Endothelial cell of umbilical vein (primary cell): ENCODE measurements at regions not wholly inside any gene's neighbourhood (a gene's known extent, or its start where the extent isn't known, plus 50 kb on each side); places are given as distances from the start of the nearest gene placed in this dataset.

ENCODE experiments used
- BruUV-seq: library from RNA; stranded (reverse); fragments of 400-500 nt; replicated peaks from 2 replicates; lab custom pipeline; 2021; lab: Mats Ljungman, UMichigan
- CTCF ChIA-PET: fragments of 300-600, 350-600 bp; sonication (Branson Sonifier 250); formaldehyde crosslinking; loops from one replicate; lab custom pipeline; 2021; ENCODE audit warnings: antibody characterized with exemption, inconsistent platforms; lab: Charles Lee
- POLR2A ChIA-PET: fragments of 300-600, 350-600 bp; sonication (Branson Sonifier 250); formaldehyde crosslinking; loops from one replicate; lab custom pipeline; 2021; ENCODE audit warnings: antibody characterized with exemption, inconsistent platforms; lab: Charles Lee
- DNase-seq: peaks from one replicate; pipeline ENCODE4 v3.0.0-alpha.2; 2011; ENCODE audit warnings: low read depth, low spot score
- FAIRE-seq: peaks from 2 replicates; lab custom pipeline; 2011; peaks lifted over from hg19 to GRCh38; lab: Jason Lieb, UNC
- H2AFZ ChIP-seq: 2 replicates; pipeline ENCODE4 v1.6.0; 2012; ENCODE audit warnings: low read depth, low read length, control low read depth, inconsistent platforms
- H3K27ac ChIP-seq: 2 replicates; pipeline ENCODE4 v1.5.1; 2011; ENCODE audit warnings: low read depth, mild to moderate bottlenecking, control low read depth, low read length, moderate library complexity; ENCODE audit not compliant: insufficient read depth
- H3K27me3 ChIP-seq, 2 experiments: 2 replicates each; pipeline versions ENCODE4 v1.6.0 to v1.6.1; 2011; ENCODE audit warnings: low read length in 2 of 2, mixed read lengths in 1 of 2; ENCODE audit not compliant: control insufficient read depth in 2 of 2, insufficient read depth in 2 of 2
- H3K36me3 ChIP-seq, 2 experiments: 2 replicates in 1 of 2; 3 replicates in 1 of 2; pipeline ENCODE4 v1.5.1; 2011; ENCODE audit warnings: low read length in 2 of 2, mild to moderate bottlenecking in 1 of 2, moderate library complexity in 1 of 2; ENCODE audit not compliant: control insufficient read depth in 2 of 2, insufficient read depth in 2 of 2; ENCODE audit errors: extremely low read depth in 1 of 2
- H3K4me1 ChIP-seq: 3 replicates; pipeline ENCODE4 v1.5.1; 2011; ENCODE audit warnings: mild to moderate bottlenecking, low read length; ENCODE audit not compliant: control insufficient read depth, insufficient read depth; ENCODE audit errors: extremely low read depth
- H3K4me2 ChIP-seq: 2 replicates; pipeline ENCODE4 v1.6.1; 2011; ENCODE audit warnings: low read length, control low read depth, mixed read lengths; ENCODE audit not compliant: insufficient read depth
- H3K4me3 ChIP-seq, 3 experiments: fragments of 200-600 bp in 1 of 3; sonication (generic), shearing (Covaris generic) in 1 of 3; replicated peaks in 1 of 3; 2 replicates each; pipeline ENCODE4 v1.5.1; 2011 to 2016; ENCODE audit warnings: control low read depth in 3 of 3, low read length in 3 of 3, mild to moderate bottlenecking in 2 of 3, inconsistent platforms in 1 of 3, low read depth in 1 of 3, moderate library complexity in 1 of 3; ENCODE audit not compliant: insufficient read depth in 1 of 3
- H3K79me2 ChIP-seq: 2 replicates; pipeline ENCODE4 v1.6.0; 2012; ENCODE audit warnings: low read length, inconsistent platforms; ENCODE audit not compliant: control insufficient read depth, insufficient read depth
- H3K9ac ChIP-seq: replicated peaks from 2 replicates; pipeline ENCODE3; 2011; ENCODE audit warnings: low read length, control low read depth; ENCODE audit not compliant: insufficient read depth; ENCODE audit errors: extremely low read depth
- H3K9me1 ChIP-seq: replicated peaks from 3 replicates; pipeline ENCODE4 v1.6.0; 2011; ENCODE audit warnings: mild to moderate bottlenecking, low read length; ENCODE audit not compliant: control insufficient read depth, insufficient read depth; ENCODE audit errors: extremely low read depth
- H3K9me3 ChIP-seq: replicated peaks from 2 replicates; pipeline ENCODE4 v1.5.1; 2012; ENCODE audit warnings: low read length, inconsistent platforms; ENCODE audit not compliant: control insufficient read depth, insufficient read depth
- H4K20me1 ChIP-seq: replicated peaks from 2 replicates; pipeline ENCODE3; 2011; ENCODE audit warnings: mild to moderate bottlenecking, low read length; ENCODE audit not compliant: control insufficient read depth, insufficient read depth; ENCODE audit errors: extremely low read depth
- CTCF ChIP-seq, 2 donors: IDR thresholded peaks; 1 replicate in 1 of 2; 2 replicates in 1 of 2; pipeline ENCODE4 v1.5.1; 2011; ENCODE audit warnings: low read length in 2 of 2, mild to moderate bottlenecking in 2 of 2, moderate library complexity in 2 of 2, control low read depth in 1 of 2, inconsistent platforms in 1 of 2, low read depth in 1 of 2; ENCODE audit not compliant: insufficient read depth in 1 of 2; ENCODE audit errors: extremely low read depth in 1 of 2
- EZH2 ChIP-seq: IDR thresholded peaks from 2 replicates; pipeline ENCODE4 v1.6.1; 2012; ENCODE audit warnings: borderline replicate concordance, low read depth, mild to moderate bottlenecking, moderate library complexity, low read length, inconsistent platforms; ENCODE audit not compliant: severe bottlenecking
- FOS ChIP-seq: IDR thresholded peaks from 2 replicates; pipeline ENCODE4 v1.6.1; 2011; ENCODE audit warnings: mild to moderate bottlenecking, low read length, moderate library complexity, borderline replicate concordance; ENCODE audit not compliant: insufficient read depth
- GATA2 ChIP-seq: IDR thresholded peaks from 2 replicates; pipeline ENCODE4 v1.7.0; 2011; ENCODE audit warnings: low read depth, mild to moderate bottlenecking, moderate library complexity, mixed read lengths, low read length; ENCODE audit not compliant: insufficient read length, insufficient read depth
- JUN ChIP-seq: IDR thresholded peaks from 2 replicates; pipeline ENCODE4 v1.6.1; 2011; ENCODE audit warnings: borderline replicate concordance, low read depth; ENCODE audit not compliant: insufficient read length, insufficient read depth
- MYC ChIP-seq: IDR thresholded peaks from one replicate; pipeline ENCODE4 v1.6.1; 2011; ENCODE audit warnings: mild to moderate bottlenecking, low read depth, low read length
- POLR2A ChIP-seq: IDR thresholded peaks from 2 replicates; pipeline ENCODE4 v1.6.1; 2012; ENCODE audit warnings: low read depth, mild to moderate bottlenecking, control low read depth, low read length
- POLR2AphosphoS5 ChIP-seq: IDR thresholded peaks from 2 replicates; pipeline ENCODE4 v1.6.1; 2012; ENCODE audit warnings: low read depth, mild to moderate bottlenecking, control low read depth, low read length, moderate library complexity; ENCODE audit not compliant: insufficient read depth
- dilution Hi-C: fragments of 300-500 bp; cut with MboI; formaldehyde crosslinking; loops from one replicate; pipeline ENCODE4 v1.15.0; 2019; ENCODE audit warnings: low sequenced_read_pairs; ENCODE audit not compliant: extremely low pct_ligation_motif_present
- intact Hi-C: fragments of 100-400 bp; cut with micrococcal nuclease; formaldehyde crosslinking; loops from one replicate; pipeline ENCODE4 v1.10.0; 2022
- TF ChIP-seq, protein P1 (sequence below): IDR thresholded peaks from 2 replicates; pipeline ENCODE4 v1.6.1; 2011; ENCODE audit not compliant: insufficient read depth, insufficient read length

- ChIA-PET CTCF (no interaction called here), POLR2A (no interaction called here)
- Histone ChIP-seq H3K9me3 (no peaks in the 10 kb centered on the region), H3K9me1 (no peaks in the 10 kb centered on the region), H3K79me2 (no peaks in the 10 kb centered on the region), H3K27ac (no peak overlapping the region), H3K4me2 (no peak overlapping the region), H3K9ac (no peak overlapping the region), H3K4me1 (no peaks in the 10 kb centered on the region), H3K27me3 (no peaks in the 10 kb centered on the region), H2AFZ (no peak overlapping the region), H4K20me1 (no peaks in the 10 kb centered on the region), H3K4me3 (no peak overlapping the region), H3K36me3 (no peaks in the 10 kb centered on the region)
- dilution Hi-C loops (no loop called here), intact Hi-C loops (no loop called here)
- FAIRE-seq (no peak), DNase-seq (no peak)
- no peak for TF ChIP-seq MYC
- no peak for TF ChIP-seq POLR2AphosphoS5
- no peak for TF ChIP-seq FOS
- TF ChIP-seq EZH2: no peak
- no peak for TF ChIP-seq JUN
- TF ChIP-seq GATA2: no peak
- TF ChIP-seq CTCF (IDR thresholded peaks at IDR 0.05; ENCODE audit: extremely low read depth in 1 of 2, insufficient read depth in 1 of 2, low read depth in 1 of 2, low read length in 2 of 2): no peak
- TF ChIP-seq, protein P1, sequence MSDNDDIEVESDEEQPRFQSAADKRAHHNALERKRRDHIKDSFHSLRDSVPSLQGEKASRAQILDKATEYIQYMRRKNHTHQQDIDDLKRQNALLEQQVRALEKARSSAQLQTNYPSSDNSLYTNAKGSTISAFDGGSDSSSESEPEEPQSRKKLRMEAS: no peak
- no peak for TF ChIP-seq POLR2A
- BruUV-seq: no TSS peak
These were observed 128.4 kb upstream of the LYPLAL1 start for GRCh38 chr1:219045246-219045645.
